Activated CD8-positive, alpha-beta T cell treated with anti-CD3 and anti-CD28 coated beads for 36 hours (primary cell): ENCODE measurements at regions not wholly inside any gene's neighbourhood (a gene's known extent, or its start where the extent isn't known, plus 50 kb on each side); places are given as distances from the start of the nearest gene placed in this dataset.
"Not testable (repeated sequence)": the region's sequence is repeated elsewhere in the genome, so short reads cannot be mapped to it uniquely, and the experiment has no call there.

Experiments used
- ATAC-seq: fragments of 200-7000 bp; cut with Tn5 transposase; one replicate; pipeline ENCODE4 v1.10.0; 2021; ENCODE audit warnings: mild to moderate bottlenecking, moderate library complexity
- CTCF ChIA-PET: fragments of 350-600 bp; sonication (Branson Sonifier 250); formaldehyde crosslinking; loops from one replicate; lab custom pipeline; 2021; ENCODE audit warnings: antibody characterized with exemption; lab: Charles Lee
- POLR2A ChIA-PET: fragments of 350-600 bp; sonication (Branson Sonifier 250); formaldehyde crosslinking; loops from one replicate; lab custom pipeline; 2021; ENCODE audit warnings: antibody characterized with exemption; lab: Charles Lee
- DNase-seq: peaks from one replicate; pipeline ENCODE4 v3.0.0-alpha.2; 2020
- H3K27ac Mint-ChIP-seq: one replicate; pipeline ENCODE4 v1.8.0; 2021; ENCODE audit warnings: mild to moderate bottlenecking, mixed read lengths
- H3K27me3 Mint-ChIP-seq: one replicate; pipeline ENCODE4 v1.8.0; 2021; ENCODE audit warnings: mixed read lengths
- H3K36me3 Mint-ChIP-seq: one replicate; pipeline ENCODE4 v1.8.0; 2021; ENCODE audit warnings: low read depth, mixed read lengths
- H3K4me1 Mint-ChIP-seq: one replicate; pipeline ENCODE4 v1.8.0; 2021; ENCODE audit warnings: low read depth, mixed read lengths
- H3K4me3 Mint-ChIP-seq: one replicate; pipeline ENCODE4 v1.8.0; 2021; ENCODE audit warnings: mild to moderate bottlenecking, moderate library complexity, mixed read lengths
- H3K9me3 Mint-ChIP-seq: one replicate; pipeline ENCODE4 v1.8.0; 2021; ENCODE audit warnings: mixed read lengths
- CTCF ChIP-seq: fragments of 200-600 bp; IDR thresholded peaks from one replicate; pipeline ENCODE4 v1.8.0; 2022; ENCODE audit warnings: antibody characterized with exemption, mild to moderate bottlenecking
- intact Hi-C: fragments of 100-400 bp; cut with micrococcal nuclease; formaldehyde crosslinking; loops from one replicate; pipeline ENCODE4 v1.10.0; 2022

- Mint-ChIP-seq H3K9me3 (peaks cover 6% of the 10 kb centered on the region), H3K27ac (no peak overlapping the region), H3K4me3 (no peak overlapping the region), H3K36me3 (no peaks in the 10 kb centered on the region), H3K27me3 (no peaks in the 10 kb centered on the region), H3K4me1 (no peaks in the 10 kb centered on the region)
- ATAC-seq (no peak), DNase-seq (no peak)
- intact Hi-C loops: no loop called here
- TF ChIP-seq CTCF: no peak
- POLR2A ChIA-PET: interaction anchor here (1.2 kb wide), 1 partner anchor 407 kb away, joined by 4 read pairs; no protein-coding TSS in a partner anchor
- CTCF ChIA-PET: no interaction called here
Observed at GRCh38 chr4:75168548-75168947, 235.6 kb downstream of the PARM1 start.

- ATAC-seq, intact Hi-C loops, H3K27me3 Mint-ChIP-seq, H3K9me3 Mint-ChIP-seq, H3K4me1 Mint-ChIP-seq, CTCF ChIA-PET, DNase-seq, POLR2A ChIA-PET, H3K36me3 Mint-ChIP-seq, H3K27ac Mint-ChIP-seq, H3K4me3 Mint-ChIP-seq: not testable (repeated sequence)
Observed at GRCh38 chr4:75165100-75165499, 232.2 kb downstream of the PARM1 start.

- Mint-ChIP-seq H3K4me3 (no peak overlapping the region), H3K36me3 (no peaks in the 10 kb centered on the region), H3K27me3 (no peaks in the 10 kb centered on the region), H3K9me3 (peaks cover 9% of the 10 kb centered on the region), H3K4me1 (no peaks in the 10 kb centered on the region), H3K27ac (no peak overlapping the region)
- ChIA-PET CTCF (no interaction called here), POLR2A (no interaction called here)
- no peak for DNase-seq
- no peak for TF ChIP-seq CTCF
- intact Hi-C loops: no loop called here
- ATAC-seq: no peak
Observed at GRCh38 chr4:75158451-75158850, 225.5 kb downstream of the PARM1 start.

GRCh38 chr4:75154994-75155393 is 222.1 kb downstream of the PARM1 start:
- ChIA-PET CTCF (no interaction called here), POLR2A (no interaction called here)
- Mint-ChIP-seq H3K9me3 (peaks cover 9% of the 10 kb centered on the region), H3K36me3 (no peaks in the 10 kb centered on the region), H3K27me3 (no peaks in the 10 kb centered on the region), H3K4me1 (no peaks in the 10 kb centered on the region), H3K4me3 (no peak overlapping the region), H3K27ac (no peak overlapping the region)
- DNase-seq (no peak), ATAC-seq (no peak)
- TF ChIP-seq CTCF: no peak
- intact Hi-C loops: no loop called here

GRCh38 chr4:75146223-75146622 is 213.3 kb downstream of the PARM1 start:
- ChIA-PET CTCF (no interaction called here), POLR2A (no interaction called here)
- no peaks in the 10 kb centered on the region for H3K4me1 Mint-ChIP-seq
- no peak for TF ChIP-seq CTCF
- H3K4me3 Mint-ChIP-seq: no peak overlapping the region
- no peak for ATAC-seq
- H3K9me3 Mint-ChIP-seq: no peaks in the 10 kb centered on the region
- H3K27ac Mint-ChIP-seq: no peak overlapping the region
- no peaks in the 10 kb centered on the region for H3K27me3 Mint-ChIP-seq
- intact Hi-C loops: no loop called here
- no peaks in the 10 kb centered on the region for H3K36me3 Mint-ChIP-seq
- no peak for DNase-seq

- POLR2A ChIA-PET: no interaction called here
- no peak overlapping the region for H3K4me3 Mint-ChIP-seq
- no peak for DNase-seq
- no peak overlapping the region for H3K27ac Mint-ChIP-seq
- ATAC-seq: no peak
- CTCF ChIA-PET: no interaction called here
- intact Hi-C loops: no loop called here
- no peak for TF ChIP-seq CTCF
- H3K9me3 Mint-ChIP-seq: no peaks in the 10 kb centered on the region
- H3K27me3 Mint-ChIP-seq: no peaks in the 10 kb centered on the region
- no peaks in the 10 kb centered on the region for H3K4me1 Mint-ChIP-seq
- no peaks in the 10 kb centered on the region for H3K36me3 Mint-ChIP-seq
Observed at GRCh38 chr4:75144475-75144874, 211.6 kb downstream of the PARM1 start.
